Karpas-422 (cell line): ENCODE measurements at regions not wholly inside any gene's neighbourhood (a gene's known extent, or its start where the extent isn't known, plus 50 kb on each side); places are given as distances from the start of the nearest gene placed in this dataset.

Source experiments
- DNase-seq: peaks from one replicate; pipeline ENCODE4 v3.0.0-alpha.2; 2015
- H2AFZ ChIP-seq: fragments of 200-600 bp; sonication (generic); 2 replicates; pipeline ENCODE4 v1.6.1; 2014; ENCODE audit warnings: antibody characterized with exemption, low read length, mixed read lengths
- H3K27ac ChIP-seq: fragments of 200-600 bp; sonication (generic); 2 replicates; pipeline ENCODE4 v1.5.1; 2014; ENCODE audit warnings: mild to moderate bottlenecking, low read length, moderate library complexity
- H3K27me3 ChIP-seq: fragments of 200-600 bp; sonication (generic); 2 replicates; pipeline ENCODE4 v1.6.1; 2014; ENCODE audit warnings: low read length, mixed read lengths
- H3K36me3 ChIP-seq: fragments of 200-600 bp; sonication (generic); 2 replicates; pipeline ENCODE4 v1.6.1; 2014; ENCODE audit warnings: low read length, mixed read lengths; ENCODE audit not compliant: insufficient read depth
- H3K4me1 ChIP-seq: fragments of 200-600 bp; sonication (generic); 2 replicates; pipeline ENCODE4 v1.6.1; 2014; ENCODE audit warnings: mild to moderate bottlenecking, low read length, mixed read lengths
- H3K4me2 ChIP-seq: fragments of 200-600 bp; sonication (generic); 2 replicates; pipeline ENCODE4 v1.6.1; 2014; ENCODE audit warnings: low read length, low read depth, mild to moderate bottlenecking; ENCODE audit not compliant: poor library complexity, severe bottlenecking
- H3K4me3 ChIP-seq: fragments of 200-600 bp; sonication (generic); 2 replicates; pipeline ENCODE4 v1.5.1; 2014; ENCODE audit warnings: mild to moderate bottlenecking, antibody characterized with exemption, low read length, mixed read lengths
- H3K79me2 ChIP-seq: fragments of 200-600 bp; sonication (generic); 2 replicates; pipeline ENCODE4 v1.6.1; 2014; ENCODE audit warnings: mild to moderate bottlenecking, low read length, mixed read lengths
- H3K9ac ChIP-seq: fragments of 200-600 bp; sonication (generic); 2 replicates; pipeline ENCODE4 v1.6.0; 2014; ENCODE audit warnings: low read length
- H3K9me2 ChIP-seq: fragments of 200-600 bp; sonication (generic), shearing (Covaris generic); replicated peaks from 2 replicates; pipeline ENCODE4 v1.6.0; 2014; ENCODE audit warnings: mild to moderate bottlenecking, low read length, moderate library complexity; ENCODE audit not compliant: insufficient read depth
- H3K9me3 ChIP-seq: fragments of 300-700, 200-600 bp; sonication (generic); 2 replicates; pipeline ENCODE4 v1.6.1; 2014; ENCODE audit warnings: low read length, mixed read lengths
- H4K20me1 ChIP-seq: fragments of 200-600 bp; sonication (generic); 2 replicates; pipeline ENCODE4 v1.6.1; 2014; ENCODE audit warnings: mild to moderate bottlenecking, antibody characterized with exemption, low read length, low read depth; ENCODE audit not compliant: insufficient read depth

DNA sequence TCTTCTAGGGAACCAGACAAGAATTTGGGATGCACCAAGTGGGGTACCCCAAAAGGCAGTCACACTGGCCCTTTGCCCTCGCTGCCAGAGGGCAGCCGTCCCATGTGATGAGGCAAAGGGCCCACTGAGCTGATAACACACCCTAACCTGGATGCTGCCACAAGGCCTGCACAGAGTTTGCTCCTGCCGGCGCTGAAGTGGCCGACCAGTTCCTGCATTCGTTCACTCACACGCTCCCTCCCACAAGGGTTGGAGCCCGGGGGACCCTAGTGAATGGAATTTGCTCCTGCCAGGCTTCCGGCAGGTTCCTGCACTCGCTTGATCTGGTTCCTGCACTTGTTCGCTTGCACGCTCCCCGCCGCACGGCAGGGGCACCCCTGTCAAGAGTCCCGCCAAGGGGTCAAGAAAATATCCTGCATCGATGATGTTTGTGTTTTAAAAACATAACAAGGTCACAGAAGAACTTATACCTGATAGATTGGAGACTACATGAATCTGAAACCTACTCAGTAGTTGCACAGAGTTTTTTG is 296.4 kb upstream of the VCX start:
- no peaks in the 10 kb centered on the region for H3K9me3 ChIP-seq
- no peak overlapping the region for H3K4me3 ChIP-seq
- no peaks in the 10 kb centered on the region for H3K36me3 ChIP-seq
- no peaks in the 10 kb centered on the region for H3K79me2 ChIP-seq
- no peak overlapping the region for H3K4me2 ChIP-seq
- H3K27ac ChIP-seq, result no peak overlapping the region
- H3K9ac ChIP-seq, result no peak overlapping the region
- no peaks in the 10 kb centered on the region for H3K27me3 ChIP-seq
- no peak overlapping the region for H2AFZ ChIP-seq
- no peaks in the 10 kb centered on the region for H4K20me1 ChIP-seq
- no peak for DNase-seq
- no peaks in the 10 kb centered on the region for H3K4me1 ChIP-seq
- no peaks in the 10 kb centered on the region for H3K9me2 ChIP-seq

DNA sequence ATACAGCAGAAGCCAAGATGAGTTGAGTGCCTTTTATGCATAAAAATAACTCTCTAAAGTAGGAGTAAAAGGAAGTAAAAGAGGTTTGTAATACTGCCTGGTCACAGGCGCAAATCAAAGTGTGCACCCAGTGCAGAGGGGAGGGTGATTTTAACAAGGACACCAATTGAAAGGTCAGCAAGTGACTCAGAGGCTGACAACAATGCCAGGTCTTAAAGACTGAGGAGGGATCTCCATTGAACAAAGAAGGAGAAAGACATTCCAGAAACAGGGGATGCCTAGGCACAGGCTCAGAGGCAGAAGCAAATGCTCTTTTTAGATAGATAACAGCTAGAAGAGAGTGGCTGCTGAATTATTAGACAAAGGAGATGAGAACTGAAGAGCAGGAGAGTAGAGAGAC is 297.4 kb upstream of the VCX start:
- H2AFZ ChIP-seq, result no peak overlapping the region
- H3K9me2 ChIP-seq, result no peaks in the 10 kb centered on the region
- no peaks in the 10 kb centered on the region for H3K36me3 ChIP-seq
- DNase-seq, result no peak
- H3K9ac ChIP-seq, result no peak overlapping the region
- H4K20me1 ChIP-seq, result no peaks in the 10 kb centered on the region
- no peaks in the 10 kb centered on the region for H3K27me3 ChIP-seq
- H3K27ac ChIP-seq, result no peak overlapping the region
- no peak overlapping the region for H3K4me3 ChIP-seq
- H3K9me3 ChIP-seq, result no peaks in the 10 kb centered on the region
- no peak overlapping the region for H3K4me2 ChIP-seq
- H3K79me2 ChIP-seq, result no peaks in the 10 kb centered on the region
- H3K4me1 ChIP-seq, result no peaks in the 10 kb centered on the region

DNA sequence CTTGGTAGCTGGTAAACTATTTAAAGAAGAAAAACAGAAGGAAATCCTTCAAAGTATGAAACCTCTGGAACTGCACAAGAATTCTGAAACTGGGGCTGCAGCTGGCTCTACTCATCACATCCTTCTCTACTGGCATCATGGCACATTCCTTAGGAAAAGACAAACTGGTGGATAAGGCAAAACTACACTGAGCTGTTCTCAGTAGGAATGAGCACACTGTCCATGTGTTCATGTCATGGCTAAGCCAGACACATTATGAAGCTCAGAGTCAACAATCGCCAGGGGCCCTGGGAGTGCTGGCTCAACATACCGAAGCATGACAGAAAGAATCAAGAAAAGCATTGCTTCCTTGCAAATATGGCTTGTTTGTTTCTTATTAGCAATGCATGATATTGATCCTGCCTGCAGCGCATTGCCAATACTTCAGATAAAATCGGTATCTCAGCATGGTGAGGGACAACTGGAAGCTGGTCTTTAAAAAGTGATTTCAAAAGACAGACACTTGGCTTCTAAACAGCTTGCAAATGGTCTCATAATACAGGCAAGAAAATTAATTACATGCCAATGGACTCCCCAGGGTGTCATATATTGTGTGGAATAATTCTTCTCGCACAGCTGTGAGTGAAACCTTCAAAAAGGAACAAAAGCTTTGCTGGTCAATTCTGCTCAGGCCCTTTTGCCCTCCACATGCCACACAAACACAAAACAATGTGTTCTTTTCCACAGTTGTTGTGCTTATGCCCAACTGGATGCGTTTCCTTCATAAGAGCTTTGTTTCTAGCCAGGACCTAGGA is 300.2 kb upstream of the VCX start:
- H3K27me3 ChIP-seq, result no peaks in the 10 kb centered on the region
- no peaks in the 10 kb centered on the region for H3K36me3 ChIP-seq
- H3K9ac ChIP-seq, result no peak overlapping the region
- no peak overlapping the region for H3K4me3 ChIP-seq
- no peak overlapping the region for H2AFZ ChIP-seq
- no peaks in the 10 kb centered on the region for H3K9me2 ChIP-seq
- no peak overlapping the region for H3K27ac ChIP-seq
- H4K20me1 ChIP-seq, result no peaks in the 10 kb centered on the region
- DNase-seq, result no peak
- H3K4me2 ChIP-seq, result no peak overlapping the region
- no peaks in the 10 kb centered on the region for H3K79me2 ChIP-seq
- no peaks in the 10 kb centered on the region for H3K9me3 ChIP-seq
- no peaks in the 10 kb centered on the region for H3K4me1 ChIP-seq

DNA sequence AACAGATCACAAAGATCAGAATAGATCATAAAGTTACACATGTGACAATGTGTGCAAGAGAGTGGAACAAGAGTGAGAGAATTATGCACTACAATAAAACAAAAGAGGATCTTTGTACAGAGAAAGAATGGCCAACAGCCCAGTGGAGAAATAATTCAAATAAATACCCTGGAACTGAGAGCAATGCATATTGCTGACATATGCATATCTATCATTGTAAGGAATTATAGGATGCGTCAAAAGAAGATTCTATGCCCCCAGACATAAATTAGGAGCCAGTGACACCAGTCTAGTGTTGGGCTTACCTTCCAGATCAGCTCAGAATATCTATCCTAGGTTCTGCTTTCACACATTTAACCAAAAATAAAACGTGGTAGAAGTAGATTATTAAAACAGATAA is 320.1 kb upstream of the VCX start:
- Histone ChIP-seq H3K9me2 (no peaks in the 10 kb centered on the region), H3K27ac (no peak overlapping the region), H3K27me3 (no peaks in the 10 kb centered on the region), H3K36me3 (no peaks in the 10 kb centered on the region), H3K9me3 (no peaks in the 10 kb centered on the region), H2AFZ (no peak overlapping the region), H3K4me3 (no peak overlapping the region), H4K20me1 (no peaks in the 10 kb centered on the region), H3K9ac (no peak overlapping the region), H3K4me2 (no peak overlapping the region), H3K79me2 (no peaks in the 10 kb centered on the region), H3K4me1 (no peaks in the 10 kb centered on the region)
- DNase-seq, result no peak

DNA sequence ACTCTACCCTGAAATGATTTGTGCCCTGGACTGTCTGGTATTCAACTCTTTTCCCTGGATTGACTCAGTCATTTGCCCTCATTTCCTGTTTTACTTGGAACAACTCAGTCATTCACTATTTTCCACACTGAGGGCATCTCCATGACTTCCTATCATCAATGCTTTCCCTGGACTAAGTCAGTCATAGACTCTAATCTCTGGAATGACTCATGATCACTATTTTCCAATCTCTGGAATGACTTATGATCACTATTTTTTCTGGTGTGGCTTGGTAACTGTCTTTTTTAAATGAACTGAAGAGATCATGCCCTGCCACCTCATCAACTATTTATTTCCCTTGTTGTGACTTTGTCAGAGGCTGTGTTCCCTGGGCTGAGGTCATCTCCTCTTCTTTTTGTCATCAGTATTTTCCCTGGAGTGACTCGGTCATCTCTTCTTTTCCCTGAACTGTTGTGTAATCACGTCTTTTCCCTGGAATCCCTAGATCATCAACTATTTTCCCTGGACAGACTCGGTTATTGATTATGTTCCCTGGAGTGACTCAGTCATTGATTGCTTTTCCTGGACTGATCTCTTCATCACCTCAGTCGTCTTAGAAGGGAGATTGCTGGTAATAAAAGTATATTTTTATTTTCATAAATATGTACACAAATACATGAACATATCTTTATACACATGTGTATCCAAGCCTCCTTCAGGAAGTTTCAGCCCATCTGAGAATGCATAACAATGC is 327.1 kb upstream of the VCX start:
- Histone ChIP-seq H2AFZ (no peak overlapping the region), H3K4me2 (no peak overlapping the region), H3K36me3 (no peaks in the 10 kb centered on the region), H3K79me2 (no peaks in the 10 kb centered on the region), H3K9me2 (no peaks in the 10 kb centered on the region), H3K9me3 (no peaks in the 10 kb centered on the region), H3K27me3 (no peaks in the 10 kb centered on the region), H3K4me3 (no peak overlapping the region), H3K9ac (no peak overlapping the region), H4K20me1 (no peaks in the 10 kb centered on the region), H3K4me1 (no peaks in the 10 kb centered on the region), H3K27ac (no peak overlapping the region)
- DNase-seq, result no peak

DNA sequence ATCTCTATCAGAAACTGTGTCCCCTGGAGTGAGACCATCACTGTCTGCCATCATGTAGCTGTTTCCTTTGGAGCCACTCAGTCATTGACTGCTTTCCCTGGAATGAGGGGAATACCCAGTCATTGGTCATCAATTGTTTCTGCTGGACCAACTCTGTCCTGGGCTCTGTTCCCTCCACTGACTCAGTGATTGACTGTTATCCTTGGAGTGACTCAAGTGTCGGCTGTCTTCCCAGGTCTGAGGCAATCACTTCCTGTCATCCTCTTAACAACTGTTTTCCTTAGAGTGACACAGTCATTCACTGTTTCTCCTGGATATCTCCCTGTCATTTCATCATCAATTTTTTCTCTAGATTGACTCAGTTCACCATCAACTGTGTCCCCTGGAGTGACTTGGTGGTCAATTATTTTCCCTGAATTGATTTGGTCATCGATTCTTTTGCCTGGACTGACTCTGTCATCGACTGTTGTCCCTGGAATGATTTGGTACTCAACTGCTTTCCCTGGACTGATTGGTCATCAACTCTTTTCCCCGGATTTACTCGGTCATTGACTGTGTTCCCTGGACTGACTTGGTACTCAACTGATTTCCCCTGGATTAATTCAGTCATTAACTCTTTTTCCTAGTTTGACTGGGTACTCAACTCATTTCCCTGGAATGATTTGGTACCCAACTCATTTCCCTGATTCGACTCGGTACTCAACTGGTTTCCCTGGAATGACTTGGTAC is 327.9 kb upstream of the VCX start:
- Histone ChIP-seq H3K4me2 (no peak overlapping the region), H3K79me2 (no peaks in the 10 kb centered on the region), H3K4me1 (no peaks in the 10 kb centered on the region), H3K27ac (no peak overlapping the region), H3K4me3 (no peak overlapping the region), H2AFZ (no peak overlapping the region), H3K27me3 (no peaks in the 10 kb centered on the region), H3K36me3 (no peaks in the 10 kb centered on the region), H3K9me3 (no peaks in the 10 kb centered on the region), H3K9me2 (no peaks in the 10 kb centered on the region), H3K9ac (no peak overlapping the region), H4K20me1 (no peaks in the 10 kb centered on the region)
- DNase-seq, result no peak

DNA sequence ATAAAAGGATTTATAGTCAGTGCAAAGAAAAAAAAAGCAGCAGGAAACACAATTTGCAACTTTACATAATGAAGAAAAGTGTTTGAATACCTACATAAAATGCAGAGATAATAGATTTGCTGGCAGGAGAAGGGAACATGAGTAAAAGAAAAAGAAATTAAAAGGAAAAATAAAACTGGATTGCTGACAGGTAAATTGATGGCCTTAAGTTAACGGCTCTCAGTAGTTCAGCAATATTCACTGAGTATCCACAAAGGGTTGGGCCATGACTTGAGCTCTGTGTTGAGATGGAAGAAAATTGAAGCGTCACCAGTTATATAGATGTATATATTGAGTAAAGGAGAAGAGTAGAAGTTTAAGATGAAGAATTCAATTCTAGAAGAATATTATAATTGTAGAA is 330.1 kb upstream of the VCX start:
- H3K79me2 ChIP-seq, result no peaks in the 10 kb centered on the region
- no peak overlapping the region for H3K4me2 ChIP-seq
- H4K20me1 ChIP-seq, result no peaks in the 10 kb centered on the region
- H3K27me3 ChIP-seq, result no peaks in the 10 kb centered on the region
- no peaks in the 10 kb centered on the region for H3K9me2 ChIP-seq
- H3K4me1 ChIP-seq, result no peaks in the 10 kb centered on the region
- H3K27ac ChIP-seq, result no peak overlapping the region
- H3K9me3 ChIP-seq, result no peaks in the 10 kb centered on the region
- no peak overlapping the region for H2AFZ ChIP-seq
- no peak overlapping the region for H3K4me3 ChIP-seq
- H3K36me3 ChIP-seq, result no peaks in the 10 kb centered on the region
- no peak overlapping the region for H3K9ac ChIP-seq
- no peak for DNase-seq

DNA sequence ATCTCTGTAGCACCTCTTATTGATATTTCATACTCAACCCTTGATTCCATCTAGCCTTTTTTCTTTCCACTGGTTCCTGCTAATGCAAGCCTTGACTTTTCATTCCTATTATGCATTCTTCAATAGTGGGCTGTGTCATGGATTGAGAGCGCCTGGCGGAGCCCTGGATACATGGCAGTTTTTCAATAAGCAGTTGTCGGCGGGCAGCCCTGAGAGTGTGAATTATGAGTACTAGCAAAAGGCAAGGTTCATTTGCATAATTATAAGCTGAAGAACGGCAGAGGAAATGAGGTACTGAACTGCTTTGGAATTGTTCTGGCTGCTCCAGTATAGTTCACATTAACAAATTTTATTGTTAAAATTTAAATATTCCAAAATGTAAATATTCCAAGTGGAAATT is 339.7 kb upstream of the VCX start:
- Histone ChIP-seq H3K27me3 (0 out of 2 replicates have a peak, but pooled peaks cover 2% of the 10 kb centered on the region), H3K9me2 (no peaks in the 10 kb centered on the region), H3K9ac (no peak overlapping the region), H3K27ac (no peak overlapping the region), H2AFZ (no peak overlapping the region), H4K20me1 (no peaks in the 10 kb centered on the region), H3K9me3 (no peaks in the 10 kb centered on the region), H3K4me1 (peaks cover 12% of the 10 kb centered on the region), H3K4me2 (peak overlapping the region; percentile 27), H3K4me3 (no peak overlapping the region), H3K36me3 (no peaks in the 10 kb centered on the region), H3K79me2 (no peaks in the 10 kb centered on the region)
- DNase-seq, result no peak
